ENCODE measurements at regions not wholly inside any gene's neighbourhood (a gene's known extent, or its start where the extent isn't known, plus 50 kb on each side); places are given as distances from the start of the nearest gene placed in this dataset.

DNA sequence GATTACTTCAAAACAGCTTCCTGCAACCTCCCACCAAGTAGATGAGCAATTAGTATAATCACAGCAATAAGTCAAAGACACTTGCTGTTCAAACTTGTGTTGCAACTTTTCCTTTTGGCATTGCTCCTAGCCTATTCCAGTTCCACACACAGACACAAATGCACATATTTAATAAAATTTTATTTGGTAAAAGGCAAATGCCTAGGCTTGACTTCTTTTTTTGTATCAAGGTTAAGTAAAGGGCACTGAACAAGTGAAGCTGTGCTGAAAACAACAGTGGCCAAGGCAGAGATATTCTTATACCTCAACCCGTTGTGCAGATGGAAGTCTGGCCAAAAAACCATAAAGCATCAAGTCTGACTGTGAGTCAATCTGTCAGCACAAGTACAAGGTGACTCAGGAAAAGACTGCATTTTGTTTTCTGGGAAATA is 708.4 kb upstream of the CITED2 start:
- Histone ChIP-seq H3K4me1 (ENCODE audit: insufficient read depth, insufficient read length) (no peaks in the 10 kb centered on the region), H3K36me3 (ENCODE audit: insufficient read depth, insufficient read length, low read length) (no peaks in the 10 kb centered on the region), H3K9me3 (ENCODE audit: insufficient read depth, low read length) (no peaks in the 10 kb centered on the region), H3K27me3 (ENCODE audit: insufficient read depth, insufficient read length) (no peaks in the 10 kb centered on the region), H3K9ac (ENCODE audit: insufficient read length, low read depth) (no peak overlapping the region), H3K4me3 (ENCODE audit: insufficient read length, low read depth) (no peak overlapping the region)
- DNase-seq (ENCODE audit: low read depth, low spot score), result no peak
- no peak for TF ChIP-seq ZNF274 (IDR thresholded peaks at IDR 0.05; ENCODE audit: low read depth, low read length)
- no peak for TF ChIP-seq YY1 (IDR thresholded peaks at IDR 0.05; ENCODE audit: insufficient read depth, insufficient read length)
- no peak for TF ChIP-seq SUZ12 (IDR thresholded peaks at IDR 0.05; ENCODE audit: extremely low read depth, insufficient read depth, insufficient read length)

DNA sequence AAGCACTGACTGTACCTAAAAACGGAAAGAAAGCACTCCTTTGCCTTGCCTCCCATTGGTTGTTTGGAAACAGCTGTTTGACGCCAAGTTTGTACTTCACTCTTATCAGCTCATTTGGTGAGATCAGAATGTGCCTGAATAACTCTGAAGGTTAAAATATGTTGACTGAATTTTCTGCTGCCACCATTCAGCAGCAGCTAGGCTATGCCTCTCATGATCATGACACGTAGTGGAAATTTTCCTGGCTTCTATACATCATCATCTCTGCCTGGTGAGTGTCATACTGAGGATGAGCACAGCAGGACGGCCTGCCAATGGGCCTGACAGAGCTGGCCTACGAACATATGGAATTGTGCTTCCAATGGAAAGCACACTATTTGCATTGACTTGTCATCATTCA is 704.9 kb upstream of the CITED2 start:
- TF ChIP-seq ZNF274 (IDR thresholded peaks at IDR 0.05; ENCODE audit: low read depth, low read length) (no peak), SUZ12 (IDR thresholded peaks at IDR 0.05; ENCODE audit: extremely low read depth, insufficient read depth, insufficient read length) (no peak), YY1 (IDR thresholded peaks at IDR 0.05; ENCODE audit: insufficient read depth, insufficient read length) (no peak)
- no peaks in the 10 kb centered on the region for H3K9me3 ChIP-seq (ENCODE audit: insufficient read depth, low read length)
- H3K27me3 ChIP-seq (ENCODE audit: insufficient read depth, insufficient read length), result no peaks in the 10 kb centered on the region
- H3K4me1 ChIP-seq (ENCODE audit: insufficient read depth, insufficient read length), result no peaks in the 10 kb centered on the region
- DNase-seq (ENCODE audit: low read depth, low spot score), result no peak
- no peaks in the 10 kb centered on the region for H3K36me3 ChIP-seq (ENCODE audit: insufficient read depth, insufficient read length, low read length)
- no peak overlapping the region for H3K4me3 ChIP-seq (ENCODE audit: insufficient read length, low read depth)
- H3K9ac ChIP-seq (ENCODE audit: insufficient read length, low read depth), result no peak overlapping the region

DNA sequence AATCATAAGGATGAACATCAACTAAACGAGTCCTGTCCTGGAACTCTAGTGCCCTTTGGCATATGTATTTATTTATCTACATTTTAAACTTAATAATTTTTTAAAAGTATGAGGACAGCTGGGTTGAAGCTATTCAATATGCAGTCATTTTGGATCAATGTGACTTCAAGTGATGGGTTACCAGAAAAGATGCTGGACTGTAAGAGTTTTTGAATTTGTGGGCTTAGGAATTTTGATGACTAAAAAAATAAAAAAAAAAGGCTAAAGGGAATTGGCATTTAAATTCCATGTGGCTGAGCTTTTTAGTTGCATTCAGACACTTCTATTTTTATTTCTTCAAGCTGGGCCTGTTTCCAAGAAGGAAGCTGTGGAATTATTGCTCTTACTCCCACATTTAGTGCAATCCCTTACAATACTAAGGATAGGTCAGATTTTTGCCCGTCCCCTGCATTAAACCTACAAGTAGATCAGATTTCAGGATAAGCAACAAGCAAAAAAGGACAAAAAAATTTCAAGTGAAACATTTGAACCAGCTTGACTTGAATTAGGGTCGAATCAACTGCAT is 704.2 kb upstream of the CITED2 start:
- H3K9ac ChIP-seq (ENCODE audit: insufficient read length, low read depth), result no peak overlapping the region
- TF ChIP-seq SUZ12 (IDR thresholded peaks at IDR 0.05; ENCODE audit: extremely low read depth, insufficient read depth, insufficient read length) (no peak), ZNF274 (IDR thresholded peaks at IDR 0.05; ENCODE audit: low read depth, low read length) (no peak), YY1 (IDR thresholded peaks at IDR 0.05; ENCODE audit: insufficient read depth, insufficient read length) (no peak)
- DNase-seq (ENCODE audit: low read depth, low spot score), result no peak

GRCh38 chr6:140077827-140078560 is 703.5 kb upstream of the CITED2 start:
- Histone ChIP-seq H3K4me1 (ENCODE audit: insufficient read depth, insufficient read length) (no peaks in the 10 kb centered on the region), H3K27me3 (ENCODE audit: insufficient read depth, insufficient read length) (no peaks in the 10 kb centered on the region), H3K36me3 (ENCODE audit: insufficient read depth, insufficient read length, low read length) (no peaks in the 10 kb centered on the region), H3K9ac (ENCODE audit: insufficient read length, low read depth) (no peak overlapping the region), H3K9me3 (ENCODE audit: insufficient read depth, low read length) (no peaks in the 10 kb centered on the region), H3K4me3 (ENCODE audit: insufficient read length, low read depth) (no peak overlapping the region)
- TF ChIP-seq YY1 (IDR thresholded peaks at IDR 0.05; ENCODE audit: insufficient read depth, insufficient read length) (no peak), SUZ12 (IDR thresholded peaks at IDR 0.05; ENCODE audit: extremely low read depth, insufficient read depth, insufficient read length) (no peak), ZNF274 (IDR thresholded peaks at IDR 0.05; ENCODE audit: low read depth, low read length) (no peak)
- DNase-seq (ENCODE audit: low read depth, low spot score), result no peak

More for the DNA sequence above, 704.2 kb upstream of the CITED2 start:
- Histone ChIP-seq H3K4me3 (ENCODE audit: insufficient read length, low read depth) (no peak overlapping the region), H3K9me3 (ENCODE audit: insufficient read depth, low read length) (no peaks in the 10 kb centered on the region), H3K36me3 (ENCODE audit: insufficient read depth, insufficient read length, low read length) (no peaks in the 10 kb centered on the region), H3K27me3 (ENCODE audit: insufficient read depth, insufficient read length) (no peaks in the 10 kb centered on the region), H3K4me1 (ENCODE audit: insufficient read depth, insufficient read length) (no peaks in the 10 kb centered on the region)

GRCh38 chr6:140076105-140076504 is 701.7 kb upstream of the CITED2 start:
- DNase-seq (ENCODE audit: low read depth, low spot score), result no peak
- Histone ChIP-seq H3K9me3 (ENCODE audit: insufficient read depth, low read length) (no peaks in the 10 kb centered on the region), H3K4me1 (ENCODE audit: insufficient read depth, insufficient read length) (no peaks in the 10 kb centered on the region), H3K9ac (ENCODE audit: insufficient read length, low read depth) (no peak overlapping the region), H3K36me3 (ENCODE audit: insufficient read depth, insufficient read length, low read length) (no peaks in the 10 kb centered on the region), H3K4me3 (ENCODE audit: insufficient read length, low read depth) (no peak overlapping the region), H3K27me3 (ENCODE audit: insufficient read depth, insufficient read length) (no peaks in the 10 kb centered on the region)
- no peak for TF ChIP-seq SUZ12 (IDR thresholded peaks at IDR 0.05; ENCODE audit: extremely low read depth, insufficient read depth, insufficient read length)
- no peak for TF ChIP-seq YY1 (IDR thresholded peaks at IDR 0.05; ENCODE audit: insufficient read depth, insufficient read length)
- no peak for TF ChIP-seq ZNF274 (IDR thresholded peaks at IDR 0.05; ENCODE audit: low read depth, low read length)

DNA sequence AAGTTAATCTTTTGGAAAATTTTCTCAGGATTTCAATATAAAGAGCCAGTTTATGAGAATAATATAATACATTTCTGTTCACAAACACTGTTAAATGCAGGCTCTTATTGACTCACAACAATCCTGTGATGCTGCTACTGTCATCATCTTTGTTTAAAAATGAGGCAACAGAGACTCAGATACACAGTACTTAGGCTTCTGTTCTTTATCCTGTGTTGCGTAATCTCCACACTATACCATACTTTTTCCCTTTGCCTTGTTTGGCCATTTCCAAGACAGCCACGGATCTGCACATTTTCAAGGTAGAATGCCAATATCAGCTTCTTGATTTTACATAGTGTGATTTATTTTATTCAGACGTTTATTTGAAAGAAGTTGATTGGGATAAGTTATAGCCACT is 699.0 kb upstream of the CITED2 start:
- no peak overlapping the region for H3K4me3 ChIP-seq (ENCODE audit: insufficient read length, low read depth)
- no peaks in the 10 kb centered on the region for H3K4me1 ChIP-seq (ENCODE audit: insufficient read depth, insufficient read length)
- no peaks in the 10 kb centered on the region for H3K27me3 ChIP-seq (ENCODE audit: insufficient read depth, insufficient read length)
- no peak overlapping the region for H3K9ac ChIP-seq (ENCODE audit: insufficient read length, low read depth)
- no peaks in the 10 kb centered on the region for H3K36me3 ChIP-seq (ENCODE audit: insufficient read depth, insufficient read length, low read length)
- no peak for TF ChIP-seq ZNF274 (IDR thresholded peaks at IDR 0.05; ENCODE audit: low read depth, low read length)
- no peak for TF ChIP-seq SUZ12 (IDR thresholded peaks at IDR 0.05; ENCODE audit: extremely low read depth, insufficient read depth, insufficient read length)
- no peak for TF ChIP-seq YY1 (IDR thresholded peaks at IDR 0.05; ENCODE audit: insufficient read depth, insufficient read length)
- no peaks in the 10 kb centered on the region for H3K9me3 ChIP-seq (ENCODE audit: insufficient read depth, low read length)
- no peak for DNase-seq (ENCODE audit: low read depth, low spot score)

DNA sequence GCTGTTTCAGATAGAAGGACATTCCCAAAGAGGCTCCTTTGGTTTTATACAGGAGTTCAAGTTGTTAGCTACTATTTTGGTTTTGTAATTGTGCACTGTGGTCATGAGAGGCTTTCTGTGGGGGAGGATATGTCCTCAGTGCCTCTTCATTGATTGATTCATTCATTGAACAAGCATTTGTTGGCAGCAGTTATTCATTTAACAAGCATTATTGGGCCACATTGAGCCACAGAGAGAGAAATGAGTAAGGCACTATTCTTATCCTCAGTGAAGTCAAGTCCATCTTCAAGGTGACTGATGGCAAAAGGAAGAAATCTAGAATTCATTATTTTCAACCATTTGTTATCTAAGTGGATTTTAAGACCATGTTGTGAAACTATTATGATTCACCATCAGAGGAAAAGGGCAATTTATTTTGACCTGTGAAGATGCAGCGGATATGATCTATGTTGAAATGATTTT is 697.2 kb upstream of the CITED2 start:
- H3K27me3 ChIP-seq (ENCODE audit: insufficient read depth, insufficient read length), result no peaks in the 10 kb centered on the region
- no peak for DNase-seq (ENCODE audit: low read depth, low spot score)
- H3K36me3 ChIP-seq (ENCODE audit: insufficient read depth, insufficient read length, low read length), result no peaks in the 10 kb centered on the region
- TF ChIP-seq SUZ12 (IDR thresholded peaks at IDR 0.05; ENCODE audit: extremely low read depth, insufficient read depth, insufficient read length) (no peak), ZNF274 (IDR thresholded peaks at IDR 0.05; ENCODE audit: low read depth, low read length) (no peak), YY1 (IDR thresholded peaks at IDR 0.05; ENCODE audit: insufficient read depth, insufficient read length) (no peak)
- no peak overlapping the region for H3K4me3 ChIP-seq (ENCODE audit: insufficient read length, low read depth)
- H3K9ac ChIP-seq (ENCODE audit: insufficient read length, low read depth), result no peak overlapping the region
- H3K4me1 ChIP-seq (ENCODE audit: insufficient read depth, insufficient read length), result no peaks in the 10 kb centered on the region
- H3K9me3 ChIP-seq (ENCODE audit: insufficient read depth, low read length), result no peaks in the 10 kb centered on the region
